Inflammatory macrophage treated with lipopolysaccharide for 4 hours (primary cell): ENCODE measurements at regions not wholly inside any gene's neighbourhood (a gene's known extent, or its start where the extent isn't known, plus 50 kb on each side); places are given as distances from the start of the nearest gene placed in this dataset.
"Not testable (repeated sequence)": the region's sequence is repeated elsewhere in the genome, so short reads cannot be mapped to it uniquely, and the experiment has no call there.

Source experiments
- DNase-seq: peaks from one replicate; pipeline ENCODE4 v3.0.0-alpha.2; 2020

DNA sequence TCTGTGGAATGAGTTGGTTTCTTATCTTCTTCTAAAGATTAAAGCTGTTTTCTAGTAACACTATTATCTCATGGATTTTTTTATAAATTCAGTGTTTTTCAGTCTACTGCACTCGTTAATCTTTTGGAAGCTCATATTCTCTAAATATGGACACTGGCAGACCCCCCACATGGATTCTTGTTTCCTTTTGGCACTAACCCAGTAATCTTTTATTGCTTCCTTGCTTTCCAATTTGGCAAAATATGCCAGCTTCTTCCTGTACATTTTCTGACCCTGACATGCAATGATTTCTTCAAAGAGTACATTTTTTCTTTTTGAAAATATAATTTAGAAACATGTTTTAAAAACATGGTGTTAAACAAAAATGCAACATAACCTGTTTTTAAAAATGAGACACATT, 474.2 kb upstream of the FTMT start:
- DNase-seq, result no peak

DNA sequence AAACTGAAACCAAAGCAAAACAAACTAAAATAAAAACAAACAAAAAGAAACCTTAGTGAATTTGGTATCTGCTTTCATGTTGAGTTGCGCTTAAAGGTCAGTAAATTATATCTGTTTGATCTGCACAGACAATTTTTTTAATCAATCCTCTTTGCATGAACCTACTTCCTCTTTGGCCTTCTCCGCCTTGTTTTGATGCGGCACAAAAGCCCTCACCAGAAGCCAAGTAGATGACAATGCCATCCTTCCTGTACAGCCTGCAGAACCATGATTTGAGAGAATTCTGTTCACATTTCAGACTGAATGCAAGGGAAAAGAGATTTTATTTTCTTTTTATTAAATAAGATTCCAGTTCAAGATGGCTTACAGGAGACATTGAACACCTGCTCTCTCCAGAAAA, 473.6 kb upstream of the FTMT start:
- no peak for DNase-seq

DNA sequence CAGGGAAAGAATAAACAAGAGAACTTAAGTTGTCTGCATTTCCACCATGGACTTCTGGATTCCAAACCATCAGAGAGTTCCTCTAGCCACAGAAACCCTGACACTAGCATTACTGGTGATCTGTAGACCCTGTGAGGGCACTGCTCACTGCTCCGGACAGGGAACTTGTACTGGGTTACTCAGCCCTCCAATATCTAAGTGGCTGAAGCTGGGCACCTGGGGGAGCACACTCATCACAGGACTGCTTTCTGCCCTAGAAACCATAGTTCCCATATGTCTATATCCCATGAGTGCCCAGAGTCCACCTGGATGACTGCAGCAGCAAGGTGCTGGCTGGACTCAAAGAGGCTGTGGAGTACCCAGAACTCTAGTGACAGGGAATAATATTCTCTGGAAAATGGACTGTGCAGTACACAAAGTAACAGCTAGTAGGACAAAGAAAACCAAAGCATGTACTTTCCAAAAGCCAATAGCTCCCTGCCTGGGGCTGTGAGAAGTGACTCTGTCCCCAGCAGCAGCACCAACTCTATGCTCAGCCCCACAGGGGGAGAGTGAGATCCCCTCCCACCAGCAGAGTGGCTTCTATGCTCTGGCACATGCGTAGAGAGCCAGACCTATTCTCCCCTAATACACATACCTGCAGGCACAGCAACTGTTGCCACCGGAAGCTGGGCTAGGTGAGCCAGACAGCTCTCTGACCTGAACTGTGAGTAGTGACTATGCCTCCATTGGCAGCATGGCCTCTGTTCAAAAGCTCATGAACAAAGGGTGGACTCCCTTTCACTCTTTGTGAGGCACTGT, 472.9 kb upstream of the FTMT start:
- DNase-seq, result no peak

DNA sequence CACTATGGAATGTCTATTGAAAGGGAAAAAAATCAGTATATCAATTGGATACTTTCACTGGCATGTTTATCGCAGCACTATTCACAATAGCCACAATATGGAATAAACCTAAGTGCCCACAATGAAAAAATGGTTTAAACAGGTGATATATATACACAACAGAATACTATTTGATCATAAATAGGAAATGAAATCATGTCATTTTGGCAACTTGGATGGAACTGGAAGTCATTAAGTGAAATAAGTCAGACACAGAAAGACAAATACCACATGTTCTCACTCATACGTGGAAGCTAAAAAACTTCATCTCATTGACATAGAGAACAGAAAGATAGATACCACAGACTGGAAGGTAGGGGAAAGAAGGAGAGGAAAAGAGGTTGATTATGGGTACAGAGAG, 471.6 kb upstream of the FTMT start:
- no peak for DNase-seq

DNA sequence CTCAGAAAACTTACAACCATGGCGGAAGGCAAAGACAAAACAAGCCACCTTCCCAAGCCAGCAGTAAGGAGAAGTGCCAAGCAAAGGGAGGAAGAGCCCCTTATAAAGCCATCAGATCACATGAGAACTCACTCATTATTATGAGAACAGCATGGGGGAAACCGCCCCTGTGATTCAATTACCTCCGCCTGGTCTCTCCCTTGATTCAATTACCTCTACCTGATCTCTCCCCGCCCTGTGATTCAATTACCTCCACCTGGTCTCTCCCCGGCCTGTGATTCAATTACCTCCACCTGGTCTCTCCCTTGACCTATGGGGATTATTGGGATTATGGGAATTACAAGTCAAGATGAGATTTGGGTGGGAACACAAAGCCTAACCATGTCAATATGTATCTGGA, 467.3 kb upstream of the FTMT start:
- DNase-seq, result no peak

DNA sequence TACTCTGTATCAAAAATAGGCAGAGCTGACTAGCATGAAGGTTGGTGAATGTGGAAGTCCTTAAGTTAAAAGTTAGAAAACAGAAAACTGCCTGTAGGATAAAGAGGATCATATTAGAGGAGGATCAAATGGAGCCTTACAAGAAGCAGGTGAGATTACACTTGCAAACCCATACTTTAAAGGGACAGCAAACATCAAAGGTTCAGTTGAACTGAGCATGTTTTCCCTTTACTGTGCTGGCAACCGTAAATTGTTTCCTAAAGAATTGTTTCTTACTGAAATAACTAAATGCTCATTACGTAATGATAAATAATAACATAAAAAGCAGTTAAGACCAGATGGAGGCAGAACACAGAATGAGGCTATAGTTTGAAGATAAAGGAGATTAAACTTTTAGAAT, 465.3 kb upstream of the FTMT start:
- DNase-seq, result no peak

DNA sequence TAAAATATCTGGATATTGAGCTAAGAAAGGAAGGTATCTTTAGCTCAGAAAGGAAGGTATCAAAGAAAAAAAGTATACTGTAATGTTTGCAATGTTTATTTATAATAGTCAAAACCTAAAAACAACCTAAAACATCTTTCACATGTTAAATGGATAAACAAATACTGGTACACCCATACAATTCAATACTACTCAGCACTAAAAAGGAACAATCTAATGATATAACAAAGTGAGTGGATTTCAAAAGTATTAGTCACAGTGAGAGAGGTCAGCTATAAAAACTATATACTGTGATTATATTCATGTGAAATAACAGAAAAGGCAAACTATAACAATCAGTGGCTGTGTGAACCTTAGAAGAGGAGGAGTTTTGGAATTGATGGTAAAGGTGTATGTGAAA, 455.0 kb upstream of the FTMT start:
- no peak for DNase-seq

DNA sequence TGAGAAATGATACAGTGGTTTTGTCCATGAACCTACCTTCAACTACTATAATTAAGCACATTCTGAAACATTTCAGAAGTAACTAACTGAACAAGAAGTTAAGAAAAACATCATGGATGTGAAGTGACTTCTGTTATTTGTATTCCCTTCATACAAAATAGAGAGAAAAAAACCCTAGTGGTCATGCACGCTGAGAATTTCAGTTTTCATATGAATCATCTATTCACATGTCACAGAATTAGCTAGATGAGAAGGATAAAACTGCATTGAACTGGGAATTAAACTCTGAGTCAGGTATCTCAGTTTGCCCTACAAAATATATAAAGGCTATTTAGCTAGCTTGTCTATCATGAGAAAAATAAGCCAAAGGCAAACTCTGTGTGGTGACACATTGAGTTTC, 451.8 kb upstream of the FTMT start:
- DNase-seq, result no peak

DNA sequence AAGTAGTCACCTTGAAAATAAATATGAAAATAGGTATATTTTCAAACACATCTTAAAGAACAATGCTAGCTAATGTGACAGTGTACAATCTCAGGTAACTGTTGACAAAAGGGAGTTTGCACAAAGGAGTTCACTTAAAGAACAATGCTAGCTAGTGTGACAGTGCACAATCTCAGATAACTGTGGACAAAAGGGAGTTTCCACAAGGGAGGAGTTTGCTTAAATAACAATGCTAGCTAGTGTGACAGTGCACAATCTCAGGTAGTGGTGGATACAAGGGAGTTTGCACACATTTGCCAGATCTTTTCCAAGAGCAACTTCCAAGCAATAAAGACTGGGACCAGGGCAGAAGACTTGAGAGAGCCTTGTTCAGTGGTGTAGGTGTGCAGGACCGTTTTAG, 442.9 kb upstream of the FTMT start:
- DNase-seq, result no peak

DNA sequence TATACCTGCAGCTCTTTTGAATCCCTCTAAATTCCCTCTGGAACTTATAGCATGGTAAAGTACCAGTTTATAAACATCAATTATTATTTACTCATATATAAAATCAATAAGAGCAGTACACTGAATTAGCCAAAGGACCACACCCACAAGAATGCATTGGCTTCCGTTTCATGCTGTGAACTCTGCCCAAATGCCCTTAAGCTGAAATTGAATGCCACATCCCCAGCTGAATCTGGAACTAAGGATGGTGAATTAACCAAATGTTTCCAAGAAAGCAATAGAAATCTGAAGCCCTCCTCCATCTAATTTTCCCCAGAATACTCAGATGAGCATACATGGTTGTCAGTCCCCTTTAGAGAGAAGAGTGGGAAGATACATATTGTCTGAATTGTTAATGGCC, 436.4 kb upstream of the FTMT start:
- no peak for DNase-seq

DNA sequence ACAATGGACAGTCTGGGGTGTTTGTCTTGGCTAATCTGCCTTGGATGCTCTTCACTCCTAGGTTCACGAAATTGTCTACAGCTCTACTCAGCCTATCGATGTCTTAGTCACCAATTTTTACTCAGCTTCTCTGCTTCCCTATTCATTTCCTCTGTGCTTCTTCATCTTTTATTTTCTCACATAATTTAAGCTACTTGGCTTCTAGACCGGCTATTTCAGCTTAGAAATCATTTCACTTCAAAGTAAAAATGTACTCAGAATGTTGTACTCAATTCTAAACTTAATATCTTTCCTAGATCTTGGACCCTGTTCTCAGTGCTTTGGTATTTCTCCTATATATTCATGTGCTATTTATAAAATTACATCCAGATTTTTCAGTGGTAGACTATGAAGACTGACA, 430.0 kb upstream of the FTMT start:
- DNase-seq, result no peak

DNA sequence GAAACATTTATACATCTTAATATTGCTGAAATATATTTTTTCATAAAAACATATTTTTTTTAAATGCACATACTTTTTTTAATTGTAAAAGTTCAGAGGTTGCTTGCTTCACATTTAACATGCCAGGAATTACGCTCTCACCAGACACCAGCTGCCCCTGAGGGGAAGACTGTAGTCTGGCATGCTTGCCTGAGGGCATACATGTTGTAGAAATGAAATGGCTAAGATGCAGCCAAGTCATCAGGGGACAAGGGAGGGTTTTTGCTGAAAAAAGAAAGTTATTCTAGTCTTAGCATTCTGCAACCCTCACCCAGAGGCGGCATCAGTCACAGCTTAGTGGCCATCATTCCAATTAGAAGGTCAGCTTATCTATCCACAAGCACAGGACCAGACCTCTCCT, 426.7 kb upstream of the FTMT start:
- no peak for DNase-seq

DNA sequence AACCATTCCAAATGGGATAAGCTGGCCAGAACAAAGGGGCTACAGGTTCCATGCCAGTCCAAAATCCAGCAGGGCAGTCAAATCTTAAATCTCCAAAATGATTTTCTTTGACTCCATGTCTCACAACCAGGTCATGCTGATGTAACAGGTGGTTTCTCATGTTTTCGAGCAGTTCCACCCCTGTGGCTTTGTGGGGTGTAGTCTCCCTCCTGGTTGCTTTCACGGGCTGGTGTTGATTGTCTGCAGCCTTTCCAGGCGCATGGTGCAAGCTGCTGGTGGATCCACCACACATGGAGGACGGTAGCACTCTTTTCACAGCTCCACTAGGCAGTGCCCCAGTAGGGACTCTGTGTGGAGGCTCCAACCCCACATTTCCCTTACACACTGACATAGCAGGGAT, 425.5 kb upstream of the FTMT start:
- no peak for DNase-seq

DNA sequence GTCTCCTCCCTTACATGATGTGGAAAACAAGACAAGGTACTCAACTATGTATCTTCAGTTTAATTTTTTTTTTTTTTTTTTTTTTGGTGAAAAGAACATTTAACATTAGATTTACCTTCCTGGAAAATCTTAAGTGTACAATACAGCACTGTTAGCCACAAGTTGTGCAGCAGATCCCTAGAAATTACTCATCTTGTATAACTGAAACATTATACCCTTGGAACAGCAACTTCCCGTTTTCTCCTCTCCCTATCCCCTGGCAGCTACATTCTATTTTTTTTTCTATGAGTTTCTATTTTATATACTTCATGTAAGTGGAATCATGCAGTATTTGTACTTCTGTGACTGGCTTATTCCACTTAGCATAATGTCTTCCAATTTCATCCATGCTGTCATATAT, 421.9 kb upstream of the FTMT start:
- no peak for DNase-seq

DNA sequence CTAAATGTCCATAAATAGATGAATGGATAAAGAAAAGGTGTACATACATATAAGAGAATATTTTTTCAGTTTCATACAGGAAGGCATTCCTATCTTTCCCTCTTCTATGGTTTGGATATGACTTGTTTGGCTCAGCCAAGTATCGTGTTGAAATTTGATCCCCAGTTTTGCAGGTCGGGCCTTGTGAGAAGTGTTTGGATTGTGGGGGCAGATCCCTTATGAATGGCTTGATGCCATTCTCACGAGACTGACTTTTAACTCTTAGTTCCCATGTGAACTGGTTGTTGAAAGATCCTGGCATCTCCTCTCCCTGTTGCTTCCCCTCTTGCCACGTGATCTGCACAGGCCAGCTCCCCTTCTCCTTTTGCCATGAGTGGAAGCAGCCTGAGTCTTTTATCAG, 421.1 kb upstream of the FTMT start:
- DNase-seq, result no peak

DNA sequence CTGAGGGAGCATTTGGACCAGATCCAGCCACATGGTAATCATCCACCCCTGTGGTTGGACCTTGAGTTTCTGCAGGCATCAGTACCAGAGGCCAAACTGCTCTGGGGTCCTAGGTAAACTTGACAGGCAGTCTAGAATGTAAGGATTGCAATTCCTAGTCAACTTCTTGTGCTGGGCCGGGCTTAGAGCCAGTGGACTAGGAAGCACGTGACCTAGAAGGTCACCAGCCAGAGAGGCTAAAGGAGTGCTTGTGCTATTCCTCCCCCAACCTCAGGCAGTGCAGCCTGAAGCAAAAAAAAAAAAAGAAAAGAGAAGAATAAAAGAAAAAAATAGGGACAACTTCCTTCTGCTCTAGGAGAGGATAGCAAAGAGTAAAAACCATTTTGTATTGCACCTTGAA, 406.2 kb upstream of the FTMT start:
- DNase-seq, result no peak

DNA sequence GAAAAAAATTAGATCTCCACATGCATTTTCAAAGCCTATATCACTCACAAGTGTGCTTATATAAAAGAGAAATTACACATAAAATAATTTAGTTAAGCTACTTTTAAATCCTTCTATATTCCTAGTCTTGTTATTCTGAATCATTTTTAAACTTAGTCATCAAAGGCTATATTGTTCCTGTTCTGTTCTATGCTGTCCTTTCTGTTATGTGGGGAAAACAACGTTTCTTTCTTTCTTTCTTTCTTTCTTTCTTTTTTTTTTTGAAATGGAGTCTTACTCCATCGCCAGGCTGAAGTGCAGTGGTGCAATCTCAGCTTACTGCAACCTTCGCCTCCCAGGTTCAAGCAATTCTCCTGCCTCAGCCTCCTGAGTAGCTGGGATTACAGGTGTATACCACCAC, 389.2 kb upstream of the FTMT start:
- DNase-seq, result no peak

DNA sequence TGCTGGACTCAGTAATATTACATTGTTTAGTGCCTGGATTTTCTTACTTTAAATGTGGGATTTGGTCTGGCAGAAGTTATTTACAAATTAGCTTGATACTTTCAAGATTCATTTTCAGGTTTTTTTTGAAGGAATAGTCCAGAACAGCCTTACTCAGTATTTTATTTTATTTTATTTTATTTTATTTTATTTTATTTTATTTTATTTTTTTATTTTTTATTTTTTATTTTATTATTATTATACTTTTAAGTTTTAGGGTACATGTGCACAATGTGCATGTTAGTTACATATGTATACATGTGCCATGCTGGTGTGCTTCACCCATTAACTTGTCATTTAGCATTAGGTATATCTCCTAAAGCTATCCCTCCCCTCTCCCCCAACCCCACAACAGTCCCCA, 380.5 kb upstream of the FTMT start:
- not testable (repeated sequence) for DNase-seq

DNA sequence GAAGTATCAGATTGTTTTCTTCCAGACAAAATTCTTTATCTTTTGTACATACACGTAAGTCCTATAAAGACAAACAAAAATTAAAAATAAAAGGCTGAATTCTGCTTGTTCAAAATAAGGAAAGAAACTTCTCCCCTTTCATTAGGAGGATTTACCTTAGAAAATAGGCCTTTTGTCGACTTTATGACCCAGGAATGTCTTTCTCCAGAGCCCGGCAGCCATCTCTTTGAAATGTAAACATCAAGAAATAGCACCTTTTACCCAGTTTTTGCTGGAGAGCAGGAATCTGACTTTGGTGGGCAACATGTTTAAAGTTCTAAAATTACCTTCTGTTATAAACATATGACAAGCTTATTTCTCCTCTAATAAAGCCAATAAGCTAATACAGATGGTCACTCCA, 373.0 kb upstream of the FTMT start:
- no peak for DNase-seq

DNA sequence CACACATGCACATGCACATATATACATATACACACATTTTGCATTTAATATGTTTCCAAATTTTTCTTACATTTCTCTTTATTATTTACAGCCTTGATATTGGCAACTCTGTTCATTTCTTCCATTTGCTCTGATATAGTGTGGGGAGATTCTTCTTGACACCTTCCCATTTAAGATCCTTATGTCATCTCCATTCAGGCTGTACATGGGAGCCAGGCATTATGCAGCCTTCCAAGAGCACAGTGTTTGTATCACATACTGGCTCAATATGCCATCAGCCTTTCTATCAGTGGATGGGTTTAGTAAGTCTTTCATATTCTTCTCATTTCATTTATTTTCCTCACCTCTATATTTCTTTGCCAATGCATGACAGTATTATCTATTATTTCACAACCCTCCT, 372.3 kb upstream of the FTMT start:
- DNase-seq, result no peak

DNA sequence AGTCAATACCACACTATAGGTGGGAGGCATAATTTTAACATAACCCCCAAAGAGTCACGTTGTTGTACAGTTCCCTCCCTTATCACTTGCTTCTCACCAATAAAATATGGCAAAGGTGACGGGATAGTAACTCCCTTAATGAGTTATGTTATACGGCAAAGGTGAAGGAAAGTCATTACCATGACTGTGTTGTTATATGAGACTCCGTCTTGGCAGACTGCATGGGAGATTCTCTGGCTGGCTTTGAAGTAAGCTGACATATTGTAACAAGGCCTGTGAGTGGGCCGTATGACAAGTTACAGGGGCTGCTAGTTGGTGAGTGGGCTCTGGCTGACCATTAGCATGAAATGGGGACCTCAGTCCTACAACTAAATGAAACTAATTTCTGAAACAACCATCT, 366.4 kb upstream of the FTMT start:
- DNase-seq, result no peak

DNA sequence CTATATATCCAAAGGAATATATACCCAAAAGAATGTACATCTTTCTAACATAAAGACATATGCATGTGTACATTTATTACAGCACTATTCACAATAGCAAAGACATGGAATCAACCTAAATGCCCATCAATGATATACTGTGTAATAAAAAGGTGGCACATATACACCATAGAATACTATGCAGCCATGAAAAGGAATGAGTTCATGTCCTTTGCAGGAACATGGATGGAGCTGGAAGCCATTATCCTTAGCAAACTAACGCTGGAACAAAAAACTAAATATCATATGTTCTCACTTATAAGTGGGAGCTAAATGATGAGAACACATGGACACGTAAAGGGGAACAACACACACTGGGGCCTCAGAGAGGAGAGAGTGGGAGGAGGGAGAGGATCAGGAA, 365.7 kb upstream of the FTMT start:
- DNase-seq, result not testable (repeated sequence)

DNA sequence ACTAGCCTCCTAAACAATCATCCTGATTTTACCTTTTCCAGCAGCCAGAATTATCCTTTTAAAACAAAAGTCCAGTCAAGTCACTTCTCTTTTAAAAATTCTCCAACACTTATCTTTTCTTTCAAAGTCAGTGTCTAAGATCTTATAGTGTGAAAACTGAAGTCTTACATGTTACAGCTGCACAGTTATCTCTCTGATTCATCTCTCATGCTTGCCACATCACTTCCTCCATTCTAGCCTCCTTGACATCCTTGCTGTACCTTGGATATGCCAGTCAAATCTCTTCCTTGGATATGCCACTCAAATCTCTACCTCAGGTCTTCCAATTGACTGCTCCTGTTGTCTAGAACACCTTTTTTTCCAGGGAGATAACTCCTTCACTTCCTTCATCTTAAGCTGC, 361.7 kb upstream of the FTMT start:
- DNase-seq, result no peak

DNA sequence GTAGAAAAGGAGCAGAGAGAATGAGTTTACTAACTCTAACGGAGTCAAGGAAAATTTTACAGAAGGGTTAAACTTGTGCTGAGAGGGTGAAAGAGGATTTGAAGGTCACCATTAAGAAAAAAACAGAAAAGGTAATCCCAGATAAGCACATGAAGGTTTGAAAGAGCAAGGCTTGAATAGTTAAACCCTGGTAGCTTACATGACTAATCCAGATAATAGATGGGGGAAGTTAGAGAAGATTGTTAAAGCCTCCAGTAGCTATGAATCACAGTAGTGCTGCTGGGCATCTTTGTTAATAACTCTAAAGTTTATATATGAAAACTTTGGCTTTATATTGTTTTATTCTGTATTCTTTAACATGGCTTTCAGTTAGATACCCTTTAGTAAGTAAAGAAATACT, 354.5 kb upstream of the FTMT start:
- DNase-seq, result no peak

DNA sequence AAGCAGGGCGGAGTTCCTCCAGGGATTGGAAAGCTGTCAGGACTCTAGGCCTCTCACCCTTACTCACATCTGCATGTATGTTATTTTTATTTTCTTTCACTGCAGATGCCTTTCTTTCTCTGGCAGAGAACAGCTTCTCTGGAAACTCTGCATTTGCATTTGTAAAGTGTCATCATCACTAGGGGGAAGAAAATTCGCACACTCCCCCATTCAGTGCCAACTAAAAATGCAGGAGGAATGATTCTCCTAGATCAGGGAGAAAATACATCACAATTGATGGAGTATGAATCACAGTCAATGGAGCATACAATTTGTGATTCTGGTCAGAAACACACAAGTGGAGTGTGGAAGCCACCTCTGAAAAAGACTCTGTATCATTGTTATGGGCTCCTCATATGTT, 351.4 kb upstream of the FTMT start:
- no peak for DNase-seq
